ENCODE measurements at regions not wholly inside any gene's neighbourhood (a gene's known extent, or its start where the extent isn't known, plus 50 kb on each side); places are given as distances from the start of the nearest gene placed in this dataset.

- TF ChIP-seq ZFP30 (CRISPR knock-in tag; IDR thresholded peaks at IDR 0.05) (no peak), ESRRG (CRISPR knock-in tag; IDR thresholded peaks at IDR 0.05) (no peak)
- ATAC-seq, result no peak
Observed at GRCh38 chr7:41777894-41778596, 75.2 kb upstream of the INHBA start.

- no peak for ATAC-seq
- TF ChIP-seq ZNF8 (CRISPR knock-in tag; IDR thresholded peaks at IDR 0.05) (no peak), ZNF70 (CRISPR knock-in tag; IDR thresholded peaks at IDR 0.05) (no peak), ZFP3 (CRISPR knock-in tag; IDR thresholded peaks at IDR 0.05) (no peak), TOX (CRISPR knock-in tag; IDR thresholded peaks at IDR 0.05; ENCODE audit: borderline replicate concordance) (no peak), BACH2 (CRISPR knock-in tag; IDR thresholded peaks at IDR 0.05; ENCODE audit: borderline replicate concordance) (no peak), GLIS3 (CRISPR knock-in tag; IDR thresholded peaks at IDR 0.05) (no peak), SNAI2 (CRISPR knock-in tag; IDR thresholded peaks at IDR 0.05) (no peak), CREB5 (CRISPR knock-in tag; IDR thresholded peaks at IDR 0.05; ENCODE audit: low read depth) (no peak), RARB (CRISPR knock-in tag; IDR thresholded peaks at IDR 0.05) (no peak), ESRRG (CRISPR knock-in tag; IDR thresholded peaks at IDR 0.05) (no peak), POU6F1 (CRISPR knock-in tag; IDR thresholded peaks at IDR 0.05; ENCODE audit: borderline replicate concordance, low read depth) (no peak), ZFP30 (CRISPR knock-in tag; IDR thresholded peaks at IDR 0.05) (no peak), ZC3H10 (CRISPR knock-in tag; IDR thresholded peaks at IDR 0.05) (no peak), CSRNP3 (CRISPR knock-in tag; IDR thresholded peaks at IDR 0.05) (no peak), TCF4 (CRISPR knock-in tag; IDR thresholded peaks at IDR 0.05; ENCODE audit: borderline replicate concordance) (no peak), CSDC2 (CRISPR knock-in tag; IDR thresholded peaks at IDR 0.05) (no peak), TSHZ2 (CRISPR knock-in tag; IDR thresholded peaks at IDR 0.05) (no peak)
Observed at GRCh38 chr7:41774966-41775365, 72.1 kb upstream of the INHBA start.

- ATAC-seq, result no peak
- TF ChIP-seq ZFP3 (CRISPR knock-in tag; IDR thresholded peaks at IDR 0.05) (no peak), ZC3H10 (CRISPR knock-in tag; IDR thresholded peaks at IDR 0.05) (no peak), OSR1 (CRISPR knock-in tag; IDR thresholded peaks at IDR 0.05) (no peak), PATZ1 (CRISPR knock-in tag; IDR thresholded peaks at IDR 0.05; ENCODE audit: borderline replicate concordance) (no peak), CREB5 (CRISPR knock-in tag; IDR thresholded peaks at IDR 0.05; ENCODE audit: low read depth) (no peak), TOX (CRISPR knock-in tag; IDR thresholded peaks at IDR 0.05; ENCODE audit: borderline replicate concordance) (no peak), ZFP30 (CRISPR knock-in tag; IDR thresholded peaks at IDR 0.05) (no peak), CSDC2 (CRISPR knock-in tag; IDR thresholded peaks at IDR 0.05) (no peak), ZNF8 (CRISPR knock-in tag; IDR thresholded peaks at IDR 0.05) (no peak), ZNF565 (CRISPR knock-in tag; conservative IDR thresholded peaks at IDR 0.05; ENCODE audit: low read depth) (no peak), ARNTL (CRISPR knock-in tag; IDR thresholded peaks at IDR 0.05; ENCODE audit: borderline replicate concordance, low read depth) (no peak), SNAI2 (CRISPR knock-in tag; IDR thresholded peaks at IDR 0.05) (no peak), BACH2 (CRISPR knock-in tag; IDR thresholded peaks at IDR 0.05; ENCODE audit: borderline replicate concordance) (no peak), ESRRG (CRISPR knock-in tag; IDR thresholded peaks at IDR 0.05) (no peak)
Observed at GRCh38 chr7:41773756-41774155, 70.9 kb upstream of the INHBA start.

All from SK-N-SH treated with all-trans-retinoic acid at 6 μM for 48 hours (cell line).